Mesothelial cell of epicardium (in vitro differentiated cells): ENCODE measurements at regions not wholly inside any gene's neighbourhood (a gene's known extent, or its start where the extent isn't known, plus 50 kb on each side); places are given as distances from the start of the nearest gene placed in this dataset.

Experiments used
- DNase-seq, 2 experiments: peaks; one replicate each; pipeline ENCODE4 v3.0.0; 2021; ENCODE audit warnings: low spot score in 2 of 2; ENCODE audit not compliant: unreplicated experiment in 2 of 2
- H3K27ac Mint-ChIP-seq: 2 replicates; pipeline ENCODE4 v1.8.0; 2021; ENCODE audit warnings: mixed read lengths
- H3K27me3 Mint-ChIP-seq: 2 replicates; pipeline ENCODE4 v1.8.0; 2021; ENCODE audit warnings: low read depth, mixed read lengths
- H3K36me3 Mint-ChIP-seq: 2 replicates; pipeline ENCODE4 v1.8.0; 2021; ENCODE audit warnings: mixed read lengths
- H3K4me1 Mint-ChIP-seq: 2 replicates; pipeline ENCODE4 v1.8.0; 2021; ENCODE audit warnings: mixed read lengths
- H3K4me3 Mint-ChIP-seq: 2 replicates; pipeline ENCODE4 v1.8.0; 2021; ENCODE audit warnings: mild to moderate bottlenecking, moderate library complexity, mixed read lengths
- H3K9me3 Mint-ChIP-seq: 2 replicates; pipeline ENCODE4 v1.8.0; 2021; ENCODE audit warnings: mixed read lengths
- CTCF ChIP-seq: fragments of 200-600 bp; sonication (generic); IDR thresholded peaks from one replicate; pipeline ENCODE4 v1.5.0; 2021; ENCODE audit warnings: antibody characterized with exemption; ENCODE audit not compliant: unreplicated experiment

- no peaks in the 10 kb centered on the region for H3K27me3 Mint-ChIP-seq
- H3K27ac Mint-ChIP-seq, result no peak overlapping the region
- peaks cover 37% of the 10 kb centered on the region for H3K9me3 Mint-ChIP-seq
- DNase-seq, result no peak
- no peaks in the 10 kb centered on the region for H3K4me1 Mint-ChIP-seq
- peak; percentile 15 for TF ChIP-seq CTCF
- H3K4me3 Mint-ChIP-seq, result no peak overlapping the region
- H3K36me3 Mint-ChIP-seq, result no peaks in the 10 kb centered on the region
Measured at GRCh38 chr12:38384816-38385378, 68.3 kb downstream of the ALG10B start.

- H3K27ac Mint-ChIP-seq, result no peak overlapping the region
Measured at GRCh38 chr12:38385486-38385885, 68.9 kb downstream of the ALG10B start.

GRCh38 chr12:38386205-38386985, 69.8 kb downstream of the ALG10B start:
- H3K4me3 Mint-ChIP-seq, result no peak overlapping the region
- H3K9me3 Mint-ChIP-seq, result peaks cover 24% of the 10 kb centered on the region
- H3K27ac Mint-ChIP-seq, result no peak overlapping the region
- no peaks in the 10 kb centered on the region for H3K36me3 Mint-ChIP-seq
- no peak for TF ChIP-seq CTCF
- no peaks in the 10 kb centered on the region for H3K4me1 Mint-ChIP-seq
- H3K27me3 Mint-ChIP-seq, result no peaks in the 10 kb centered on the region
- DNase-seq, result no peak

More at GRCh38 chr12:38385486-38385885, 68.9 kb downstream of the ALG10B start:
- Mint-ChIP-seq H3K4me3 (no peak overlapping the region), H3K9me3 (peaks cover 33% of the 10 kb centered on the region), H3K27me3 (no peaks in the 10 kb centered on the region), H3K36me3 (no peaks in the 10 kb centered on the region), H3K4me1 (no peaks in the 10 kb centered on the region)
- no peak for DNase-seq
- TF ChIP-seq CTCF, result no peak

- Mint-ChIP-seq H3K27ac (no peak overlapping the region), H3K4me3 (no peak overlapping the region), H3K27me3 (no peaks in the 10 kb centered on the region), H3K4me1 (no peaks in the 10 kb centered on the region), H3K36me3 (no peaks in the 10 kb centered on the region), H3K9me3 (peaks cover 7% of the 10 kb centered on the region)
- no peak for DNase-seq
- TF ChIP-seq CTCF, result no peak
Measured at GRCh38 chr12:38389614-38390013, 73.0 kb downstream of the ALG10B start.

- no peak overlapping the region for H3K27ac Mint-ChIP-seq
- H3K36me3 Mint-ChIP-seq, result no peaks in the 10 kb centered on the region
- no peaks in the 10 kb centered on the region for H3K27me3 Mint-ChIP-seq
- H3K4me1 Mint-ChIP-seq, result no peaks in the 10 kb centered on the region
- H3K4me3 Mint-ChIP-seq, result no peak overlapping the region
- peaks cover 11% of the 10 kb centered on the region for H3K9me3 Mint-ChIP-seq
- no peak for DNase-seq
- TF ChIP-seq CTCF, result no peak
Measured at GRCh38 chr12:38391007-38391406, 74.4 kb downstream of the ALG10B start.
